Peyer's patch (tissue), 4 donors: ENCODE measurements at regions not wholly inside any gene's neighbourhood (a gene's known extent, or its start where the extent isn't known, plus 50 kb on each side); places are given as distances from the start of the nearest gene placed in this dataset.

Experiments
- POLR2A ChIP-seq, 2 donors: fragments of 450-650 bp; IDR thresholded peaks; one replicate each; pipeline ENCODE4 v1.5.1; 2017; ENCODE audit warnings: antibody characterized with exemption in 2 of 2, mild to moderate bottlenecking in 2 of 2, moderate library complexity in 2 of 2
- TF ChIP-seq, protein P1 (sequence below), 6 experiments: fragments of 450-650 bp in 4 of 6; fragments of 200-600 bp in 2 of 6; sonication (generic) in 1 of 6; IDR thresholded peaks; one replicate each; pipeline ENCODE4 v1.5.1; 2017 to 2019; ENCODE audit warnings: antibody characterized with exemption in 6 of 6, mild to moderate bottlenecking in 3 of 6, moderate library complexity in 1 of 6

DNA sequence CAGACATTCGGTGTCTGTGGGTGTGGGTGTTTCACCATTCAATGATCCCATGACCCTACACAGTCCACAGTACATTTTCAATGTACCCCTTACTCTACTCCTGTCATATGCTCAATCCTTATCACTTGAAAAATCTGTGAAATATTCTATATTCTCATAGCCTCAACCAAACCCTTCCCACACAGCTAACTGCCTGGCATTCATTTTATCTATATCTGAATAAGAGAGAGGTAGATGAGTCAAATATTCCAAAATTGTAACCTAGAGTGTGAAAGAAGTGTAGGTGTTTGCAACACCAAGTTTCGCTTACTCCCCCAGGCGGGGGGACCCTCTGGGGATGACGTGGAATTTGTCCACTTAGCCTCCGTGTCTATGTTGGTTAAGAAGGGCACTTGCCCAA lies 354.8 kb downstream of the ETS1 start:
- TF ChIP-seq, protein P1, sequence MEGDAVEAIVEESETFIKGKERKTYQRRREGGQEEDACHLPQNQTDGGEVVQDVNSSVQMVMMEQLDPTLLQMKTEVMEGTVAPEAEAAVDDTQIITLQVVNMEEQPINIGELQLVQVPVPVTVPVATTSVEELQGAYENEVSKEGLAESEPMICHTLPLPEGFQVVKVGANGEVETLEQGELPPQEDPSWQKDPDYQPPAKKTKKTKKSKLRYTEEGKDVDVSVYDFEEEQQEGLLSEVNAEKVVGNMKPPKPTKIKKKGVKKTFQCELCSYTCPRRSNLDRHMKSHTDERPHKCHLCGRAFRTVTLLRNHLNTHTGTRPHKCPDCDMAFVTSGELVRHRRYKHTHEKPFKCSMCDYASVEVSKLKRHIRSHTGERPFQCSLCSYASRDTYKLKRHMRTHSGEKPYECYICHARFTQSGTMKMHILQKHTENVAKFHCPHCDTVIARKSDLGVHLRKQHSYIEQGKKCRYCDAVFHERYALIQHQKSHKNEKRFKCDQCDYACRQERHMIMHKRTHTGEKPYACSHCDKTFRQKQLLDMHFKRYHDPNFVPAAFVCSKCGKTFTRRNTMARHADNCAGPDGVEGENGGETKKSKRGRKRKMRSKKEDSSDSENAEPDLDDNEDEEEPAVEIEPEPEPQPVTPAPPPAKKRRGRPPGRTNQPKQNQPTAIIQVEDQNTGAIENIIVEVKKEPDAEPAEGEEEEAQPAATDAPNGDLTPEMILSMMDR (IDR thresholded peaks at IDR 0.05): no peak
- no peak for TF ChIP-seq POLR2A (IDR thresholded peaks at IDR 0.05)
